Naive thymus-derived CD4-positive, alpha-beta T cell (primary cell): ENCODE measurements at regions not wholly inside any gene's neighbourhood (a gene's known extent, or its start where the extent isn't known, plus 50 kb on each side); places are given as distances from the start of the nearest gene placed in this dataset.

Source experiments
- ATAC-seq: fragments of 150-1000 bp; cut with Tn5 transposase; 2 replicates; pipeline ENCODE4 v1.10.0; 2021; ENCODE audit warnings: mild to moderate bottlenecking, moderate library complexity
- CTCF ChIA-PET: fragments of 350-600 bp; sonication (Branson Sonifier 250); formaldehyde crosslinking; loops from one replicate; lab custom pipeline; 2021; ENCODE audit warnings: antibody characterized with exemption; lab: Charles Lee
- POLR2A ChIA-PET: fragments of 350-600 bp; sonication (Branson Sonifier 250); formaldehyde crosslinking; loops from one replicate; lab custom pipeline; 2021; ENCODE audit warnings: antibody characterized with exemption, inconsistent platforms; lab: Charles Lee
- DNase-seq, 9 donors: peaks; one replicate each; pipeline versions ENCODE4 v3.0.0 to v3.0.0-alpha.2; 2020 to 2022; ENCODE audit warnings: mixed read lengths in 1 of 9
- H3K27ac ChIP-seq: one replicate; pipeline ENCODE4 v1.7.0; 2013; ENCODE audit warnings: mild to moderate bottlenecking, low read depth, low read length, moderate library complexity
- H3K27me3 ChIP-seq, 2 donors: one replicate each; pipeline ENCODE4 v1.7.0; 2013; ENCODE audit warnings: low read length in 2 of 2, mild to moderate bottlenecking in 2 of 2, moderate library complexity in 2 of 2; ENCODE audit not compliant: control insufficient read depth in 2 of 2, insufficient read depth in 2 of 2
- H3K36me3 ChIP-seq, 3 experiments: 1 replicate in 2 of 3; 2 replicates in 1 of 3; pipeline ENCODE4 v1.7.0; 2013; ENCODE audit warnings: low read length in 3 of 3, mild to moderate bottlenecking in 3 of 3, moderate library complexity in 1 of 3; ENCODE audit not compliant: insufficient read depth in 3 of 3, control insufficient read depth in 2 of 3
- H3K4me1 ChIP-seq, 2 donors: one replicate each; pipeline ENCODE4 v1.7.0; 2013; ENCODE audit warnings: low read length in 2 of 2, mild to moderate bottlenecking in 2 of 2, moderate library complexity in 1 of 2; ENCODE audit not compliant: control insufficient read depth in 2 of 2, insufficient read depth in 2 of 2
- H3K4me3 ChIP-seq: 2 replicates; pipeline ENCODE4 v1.7.0; 2013; ENCODE audit warnings: mild to moderate bottlenecking, low read length
- H3K9me3 ChIP-seq, 3 experiments: 1 replicate in 2 of 3; 2 replicates in 1 of 3; pipeline ENCODE4 v1.7.0; 2013; ENCODE audit warnings: low read length in 3 of 3; ENCODE audit not compliant: control insufficient read depth in 2 of 3
- H3K27ac Mint-ChIP-seq, 9 donors: one replicate each; pipeline ENCODE4 v1.8.0; 2020 to 2022; ENCODE audit warnings: mixed read lengths in 9 of 9, mild to moderate bottlenecking in 8 of 9, moderate library complexity in 5 of 9, inconsistent platforms in 2 of 9
- H3K27me3 Mint-ChIP-seq, 5 donors: one replicate each; pipeline ENCODE4 v1.8.0; 2021 to 2022; ENCODE audit warnings: mixed read lengths in 5 of 5, mild to moderate bottlenecking in 1 of 5
- H3K36me3 Mint-ChIP-seq, 5 donors: one replicate each; pipeline ENCODE4 v1.8.0; 2020 to 2022; ENCODE audit warnings: mixed read lengths in 5 of 5, mild to moderate bottlenecking in 3 of 5, inconsistent platforms in 1 of 5
- H3K4me1 Mint-ChIP-seq, 7 donors: one replicate each; pipeline ENCODE4 v1.8.0; 2020 to 2022; ENCODE audit warnings: mixed read lengths in 7 of 7, mild to moderate bottlenecking in 3 of 7, inconsistent platforms in 1 of 7
- H3K4me3 Mint-ChIP-seq, 10 donors: one replicate each; pipeline ENCODE4 v1.8.0; 2020 to 2022; ENCODE audit warnings: mild to moderate bottlenecking in 10 of 10, mixed read lengths in 10 of 10, moderate library complexity in 6 of 10, inconsistent platforms in 2 of 10
- H3K9me3 Mint-ChIP-seq, 11 donors: one replicate each; pipeline ENCODE4 v1.8.0; 2020 to 2022; ENCODE audit warnings: mixed read lengths in 11 of 11, mild to moderate bottlenecking in 4 of 11, inconsistent platforms in 1 of 11, moderate library complexity in 1 of 11
- intact Hi-C, 2 donors: fragments of 100-400 bp; cut with micrococcal nuclease; formaldehyde crosslinking; loops; one replicate each; pipeline ENCODE4 v1.15.1; 2023

GRCh38 chr6:7045746-7046145 is 62.0 kb upstream of the RREB1 start:
- DNase-seq = no peak
- Histone ChIP-seq H3K9me3 (no peaks in the 10 kb centered on the region), H3K27me3 (no peaks in the 10 kb centered on the region), H3K4me3 (no peak overlapping the region), H3K4me1 (peaks cover 0 to 8% of the 10 kb centered on the region in 2 donors), H3K36me3 (no peaks in the 10 kb centered on the region), H3K27ac (no peak overlapping the region)
- H3K36me3 Mint-ChIP-seq = peaks cover 0 to 1% (median 0%) of the 10 kb centered on the region in 5 donors
- H3K4me3 Mint-ChIP-seq = no peak overlapping the region
- H3K9me3 Mint-ChIP-seq = no peaks in the 10 kb centered on the region
- no peak overlapping the region for H3K27ac Mint-ChIP-seq
- intact Hi-C loops = no loop called here
- ChIA-PET CTCF (no interaction called here), POLR2A (no interaction called here)
- no peak for ATAC-seq
- peaks cover 12 to 24% (median 16%) of the 10 kb centered on the region in 7 donors for H3K4me1 Mint-ChIP-seq
- H3K27me3 Mint-ChIP-seq = peaks cover 0 to 59% (median 0%) of the 10 kb centered on the region in 5 donors

- H3K4me1 Mint-ChIP-seq = peaks cover 4 to 16% (median 6%) of the 10 kb centered on the region in 7 donors
- POLR2A ChIA-PET = no interaction called here
- H3K4me3 Mint-ChIP-seq = no peak overlapping the region
- no peak for ATAC-seq
- CTCF ChIA-PET = interaction anchor here (0.5 kb wide), 1 partner anchor 147 kb away, joined by 3 read pairs; no protein-coding TSS in a partner anchor
- H3K9me3 Mint-ChIP-seq = no peaks in the 10 kb centered on the region
- peaks cover 0 to 65% (median 0%) of the 10 kb centered on the region in 5 donors for H3K27me3 Mint-ChIP-seq
- intact Hi-C loops = no loop called here
- no peak overlapping the region for H3K4me3 ChIP-seq
- no peaks in the 10 kb centered on the region for H3K36me3 ChIP-seq
- DNase-seq = no peak
- no peak overlapping the region for H3K27ac ChIP-seq
- no peaks in the 10 kb centered on the region for H3K27me3 ChIP-seq
- no peaks in the 10 kb centered on the region for H3K36me3 Mint-ChIP-seq
- H3K4me1 ChIP-seq = peaks cover 0 to 6% of the 10 kb centered on the region in 2 donors
- H3K9me3 ChIP-seq = no peaks in the 10 kb centered on the region
- no peak overlapping the region for H3K27ac Mint-ChIP-seq
These were observed 60.6 kb upstream of the RREB1 start for GRCh38 chr6:7047128-7047527.

GRCh38 chr6:7047966-7048365 is 59.8 kb upstream of the RREB1 start:
- Mint-ChIP-seq H3K27me3 (peaks cover 0 to 71% (median 0%) of the 10 kb centered on the region in 5 donors), H3K36me3 (no peaks in the 10 kb centered on the region), H3K27ac (peak overlapping the region in 2 of 9 donors; percentile 59 to 74), H3K4me3 (no peak overlapping the region), H3K4me1 (peaks cover 4 to 13% (median 7%) of the 10 kb centered on the region in 7 donors), H3K9me3 (no peaks in the 10 kb centered on the region)
- Histone ChIP-seq H3K27ac (no peak overlapping the region), H3K4me3 (no peak overlapping the region), H3K9me3 (no peaks in the 10 kb centered on the region), H3K36me3 (no peaks in the 10 kb centered on the region), H3K27me3 (no peaks in the 10 kb centered on the region), H3K4me1 (peaks cover 0 to 4% of the 10 kb centered on the region in 2 donors)
- no peak for DNase-seq
- POLR2A ChIA-PET = interaction anchor here (0.5 to 0.8 kb wide), 2 partner anchors 143 to 1374 kb away, joined by 3 read pairs; no protein-coding TSS in a partner anchor
- CTCF ChIA-PET = interaction anchor here (0.6 kb wide), 2 partner anchors 19 to 42 kb away, joined by 3 to 4 read pairs; no protein-coding TSS in a partner anchor
- intact Hi-C loops = no loop called here
- no peak for ATAC-seq

GRCh38 chr6:7048894-7049293 is 58.9 kb upstream of the RREB1 start:
- Mint-ChIP-seq H3K36me3 (no peaks in the 10 kb centered on the region), H3K27me3 (peaks cover 0 to 71% (median 0%) of the 10 kb centered on the region in 5 donors), H3K4me3 (no peak overlapping the region), H3K4me1 (peaks cover 5 to 14% (median 8%) of the 10 kb centered on the region in 7 donors), H3K9me3 (no peaks in the 10 kb centered on the region), H3K27ac (no peak overlapping the region)
- H3K4me1 ChIP-seq = peaks cover 0 to 4% of the 10 kb centered on the region in 2 donors
- ChIA-PET POLR2A (no interaction called here), CTCF (no interaction called here)
- ATAC-seq (no peak), DNase-seq (no peak)
- no peak overlapping the region for H3K27ac ChIP-seq
- H3K36me3 ChIP-seq = no peaks in the 10 kb centered on the region
- H3K9me3 ChIP-seq = no peaks in the 10 kb centered on the region
- intact Hi-C loops = no loop called here
- H3K27me3 ChIP-seq = no peaks in the 10 kb centered on the region
- H3K4me3 ChIP-seq = no peak overlapping the region

GRCh38 chr6:7050004-7050403 is 57.8 kb upstream of the RREB1 start:
- no peak for ATAC-seq
- ChIA-PET CTCF (no interaction called here), POLR2A (interaction anchor here (3.4 kb wide), 1 partner anchor 37 kb away, joined by 23 read pairs; no protein-coding TSS in a partner anchor)
- Histone ChIP-seq H3K4me3 (no peak overlapping the region), H3K9me3 (no peaks in the 10 kb centered on the region), H3K27ac (no peak overlapping the region), H3K27me3 (no peaks in the 10 kb centered on the region), H3K4me1 (peaks cover 0 to 4% of the 10 kb centered on the region in 2 donors), H3K36me3 (no peaks in the 10 kb centered on the region)
- Mint-ChIP-seq H3K36me3 (no peaks in the 10 kb centered on the region), H3K4me3 (peak overlapping the region in 8 of 10 donors; percentile 32 to 83 (median 75)), H3K27ac (peak overlapping the region in 3 of 9 donors; percentile 64 to 77 (median 68)), H3K27me3 (peaks cover 0 to 75% (median 0%) of the 10 kb centered on the region in 5 donors), H3K9me3 (no peaks in the 10 kb centered on the region), H3K4me1 (peaks cover 5 to 14% (median 8%) of the 10 kb centered on the region in 7 donors)
- intact Hi-C loops = loop anchor here in 1 of 2 donors (2.0 kb wide), 1 partner anchor 263 kb away; the partner anchor contains the start of gene SSR1
- DNase-seq = no peak

GRCh38 chr6:7050872-7051779 is 56.6 kb upstream of the RREB1 start:
- no peaks in the 10 kb centered on the region for H3K9me3 ChIP-seq
- Mint-ChIP-seq H3K27ac (peak overlapping the region in 7 of 9 donors; percentile 45 to 86 (median 77)), H3K9me3 (no peaks in the 10 kb centered on the region), H3K27me3 (peaks cover 0 to 65% (median 0%) of the 10 kb centered on the region in 5 donors), H3K4me3 (peak overlapping the region; percentile 55 to 89 (median 78)), H3K36me3 (no peaks in the 10 kb centered on the region), H3K4me1 (peaks cover 5 to 14% (median 9%) of the 10 kb centered on the region in 7 donors)
- no peaks in the 10 kb centered on the region for H3K27me3 ChIP-seq
- H3K4me3 ChIP-seq = peak overlapping the region; percentile 77
- ATAC-seq = peak; percentile 63
- peak overlapping the region; percentile 59 for H3K27ac ChIP-seq
- CTCF ChIA-PET = no interaction called here
- DNase-seq = peak in 7 of 9 donors; percentile 26 to 65 (median 54)
- intact Hi-C loops = loop anchor here in 1 of 2 donors (1.0 to 2.0 kb wide), 4 partner anchors 36 to 262 kb away; partner anchors contain the start of genes RREB1 and SSR1
- H3K36me3 ChIP-seq = no peaks in the 10 kb centered on the region
- H3K4me1 ChIP-seq = peaks cover 0 to 4% of the 10 kb centered on the region in 2 donors
- POLR2A ChIA-PET = interaction anchor here (0.7 to 3.4 kb wide), 5 partner anchors 22 to 90 kb away, joined by 3 to 23 read pairs (median 5); partner anchors contain the start of gene RREB1
